Mesendoderm (in vitro differentiated cells): ENCODE measurements at regions not wholly inside any gene's neighbourhood (a gene's known extent, or its start where the extent isn't known, plus 50 kb on each side); places are given as distances from the start of the nearest gene placed in this dataset.
"Not testable (repeated sequence)": the region's sequence is repeated elsewhere in the genome, so short reads cannot be mapped to it uniquely, and the experiment has no call there.

ENCODE experiments used
- DNase-seq: peaks from one replicate; pipeline ENCODE4 v3.0.0; 2013
- H2AK5ac ChIP-seq: 2 replicates; pipeline ENCODE4 v1.6.1; 2013; ENCODE audit warnings: low read length, inconsistent platforms
- H2BK120ac ChIP-seq: 2 replicates; pipeline ENCODE4 v1.6.1; 2013; ENCODE audit warnings: low read depth, mild to moderate bottlenecking, low read length, moderate library complexity, mixed read lengths
- H2BK15ac ChIP-seq: replicated peaks from 2 replicates; pipeline ENCODE4 v1.6.1; 2013; ENCODE audit warnings: low read depth, mild to moderate bottlenecking, moderate library complexity
- H2BK5ac ChIP-seq: 2 replicates; pipeline ENCODE4 v1.6.1; 2013; ENCODE audit warnings: low read length, inconsistent platforms
- H3K18ac ChIP-seq: 2 replicates; pipeline ENCODE4 v1.6.1; 2013; ENCODE audit warnings: mild to moderate bottlenecking, low read length, mixed read lengths
- H3K23ac ChIP-seq: one replicate; pipeline ENCODE4 v1.6.1; 2013; ENCODE audit warnings: low read length
- H3K27ac ChIP-seq: 2 replicates; pipeline ENCODE4 v1.5.1; 2013; ENCODE audit warnings: low read depth, mild to moderate bottlenecking, inconsistent platforms, low read length, moderate library complexity
- H3K27me3 ChIP-seq: 2 replicates; pipeline ENCODE4 v1.6.1; 2013; ENCODE audit warnings: low read length, control low read depth, mild to moderate bottlenecking, inconsistent platforms; ENCODE audit not compliant: insufficient read depth, poor library complexity
- H3K36me3 ChIP-seq: 2 replicates; pipeline ENCODE4 v1.6.1; 2013; ENCODE audit warnings: low read length, inconsistent platforms; ENCODE audit not compliant: control insufficient read depth, insufficient read depth
- H3K4ac ChIP-seq: one replicate; pipeline ENCODE4 v1.6.1; 2013; ENCODE audit warnings: low read depth, mild to moderate bottlenecking, low read length, moderate library complexity
- H3K4me1 ChIP-seq: 2 replicates; pipeline ENCODE4 v1.6.1; 2013; ENCODE audit warnings: low read depth, low read length, inconsistent platforms; ENCODE audit not compliant: control insufficient read depth
- H3K4me2 ChIP-seq: 2 replicates; pipeline ENCODE4 v1.6.1; 2013; ENCODE audit warnings: low read length
- H3K4me3 ChIP-seq: 2 replicates; pipeline ENCODE4 v1.5.1; 2013; ENCODE audit warnings: mild to moderate bottlenecking, low read length
- H3K56ac ChIP-seq: one replicate; pipeline ENCODE4 v1.6.1; 2013; ENCODE audit warnings: low read length
- H3K79me1 ChIP-seq: 2 replicates; pipeline ENCODE4 v1.6.1; 2013; ENCODE audit warnings: low read length, inconsistent platforms
- H3K79me2 ChIP-seq: 2 replicates; pipeline ENCODE4 v1.6.1; 2013; ENCODE audit warnings: mild to moderate bottlenecking, low read length; ENCODE audit not compliant: control insufficient read depth, insufficient read depth
- H3K9ac ChIP-seq: 2 replicates; pipeline ENCODE4 v1.6.1; 2013; ENCODE audit warnings: low read length, inconsistent platforms
- H4K5ac ChIP-seq: one replicate; pipeline ENCODE4 v1.6.1; 2013; ENCODE audit warnings: low read length
- H4K8ac ChIP-seq: one replicate; pipeline ENCODE4 v1.6.1; 2013; ENCODE audit warnings: low read depth, mild to moderate bottlenecking, control low read depth, low read length, moderate library complexity
- WGBS: extraction: QIAGEN DNeasy Blood & Tissue Kit; methylation state at CpG from one replicate; pipeline ENCODE4 v1.1.7; 2013; ENCODE audit warnings: low lambda C conversion rate, missing lambda C conversion rate; ENCODE audit not compliant: insufficient coverage; ENCODE audit errors: extremely low coverage; 5-methylcytosine and 5-hydroxymethylcytosine counted together

GRCh38 chr6:159392695-159393094, 223.5 kb downstream of the FNDC1 start:
- H3K27me3 ChIP-seq, H3K56ac ChIP-seq, H3K36me3 ChIP-seq, H2BK15ac ChIP-seq, H4K8ac ChIP-seq, H2BK5ac ChIP-seq, H3K79me2 ChIP-seq, H3K4me1 ChIP-seq, H2BK120ac ChIP-seq, H2AK5ac ChIP-seq, H3K4me3 ChIP-seq, H3K79me1 ChIP-seq, H3K23ac ChIP-seq, H3K4me2 ChIP-seq, H4K5ac ChIP-seq, H3K18ac ChIP-seq, H3K9ac ChIP-seq, DNase-seq, H3K27ac ChIP-seq, H3K4ac ChIP-seq: not testable (repeated sequence)
- no CpG with 5 or more reads among the region's 3 CpGs for WGBS

GRCh38 chr6:159390381-159390780, 221.2 kb downstream of the FNDC1 start:
- Histone ChIP-seq H3K23ac (no peak overlapping the region), H3K18ac (no peak overlapping the region), H3K27ac (no peak overlapping the region), H3K36me3 (no peaks in the 10 kb centered on the region), H3K56ac (no peak overlapping the region), H3K4me3 (no peak overlapping the region), H3K27me3 (no peaks in the 10 kb centered on the region), H3K4ac (no peak overlapping the region), H2BK5ac (no peak overlapping the region), H3K4me1 (no peaks in the 10 kb centered on the region), H3K9ac (no peak overlapping the region), H3K4me2 (no peak overlapping the region), H3K79me1 (no peaks in the 10 kb centered on the region), H2BK120ac (no peak overlapping the region), H3K79me2 (no peaks in the 10 kb centered on the region), H2AK5ac (no peak overlapping the region), H4K8ac (no peak overlapping the region), H4K5ac (no peak overlapping the region), H2BK15ac (no peak overlapping the region)
- DNase-seq, result no peak
- WGBS, result no CpG with 5 or more reads among the region's 3 CpGs

- H3K4me1 ChIP-seq, result no peaks in the 10 kb centered on the region
Measured at GRCh38 chr6:159389695-159390094, 220.5 kb downstream of the FNDC1 start.

GRCh38 chr6:159380114-159380513, 210.9 kb downstream of the FNDC1 start:
- H3K4me1 ChIP-seq, result no peaks in the 10 kb centered on the region
- H3K4me3 ChIP-seq, result no peak overlapping the region
- no peak overlapping the region for H3K56ac ChIP-seq
- no peak overlapping the region for H3K23ac ChIP-seq
- no peak overlapping the region for H4K8ac ChIP-seq
- H3K79me1 ChIP-seq, result no peaks in the 10 kb centered on the region
- H3K36me3 ChIP-seq, result no peaks in the 10 kb centered on the region
- no CpG with 5 or more reads among the region's 1 CpG for WGBS
- H4K5ac ChIP-seq, result no peak overlapping the region
- no peak overlapping the region for H3K27ac ChIP-seq
- DNase-seq, result no peak
- no peak overlapping the region for H2AK5ac ChIP-seq
- no peak overlapping the region for H3K4me2 ChIP-seq
- no peak overlapping the region for H3K4ac ChIP-seq
- no peak overlapping the region for H2BK120ac ChIP-seq
- H3K27me3 ChIP-seq, result no peaks in the 10 kb centered on the region
- H3K9ac ChIP-seq, result no peak overlapping the region
- no peak overlapping the region for H2BK5ac ChIP-seq
- no peak overlapping the region for H3K18ac ChIP-seq
- H2BK15ac ChIP-seq, result no peak overlapping the region
- no peaks in the 10 kb centered on the region for H3K79me2 ChIP-seq

More at GRCh38 chr6:159389695-159390094, 220.5 kb downstream of the FNDC1 start:
- no peak overlapping the region for H4K8ac ChIP-seq
- no peak overlapping the region for H2BK5ac ChIP-seq
- H3K18ac ChIP-seq, result no peak overlapping the region
- no peak overlapping the region for H2AK5ac ChIP-seq
- no peak overlapping the region for H3K9ac ChIP-seq
- H3K36me3 ChIP-seq, result no peaks in the 10 kb centered on the region
- no peak overlapping the region for H3K4me3 ChIP-seq
- H3K56ac ChIP-seq, result no peak overlapping the region
- no peak overlapping the region for H3K23ac ChIP-seq
- no peak overlapping the region for H3K4ac ChIP-seq
- H3K79me2 ChIP-seq, result no peaks in the 10 kb centered on the region
- no peaks in the 10 kb centered on the region for H3K27me3 ChIP-seq
- no peak overlapping the region for H2BK120ac ChIP-seq
- H3K79me1 ChIP-seq, result no peaks in the 10 kb centered on the region
- no peak for DNase-seq
- no peak overlapping the region for H3K4me2 ChIP-seq
- H2BK15ac ChIP-seq, result no peak overlapping the region
- WGBS, result no CpG with 5 or more reads among the region's 3 CpGs
- no peak overlapping the region for H3K27ac ChIP-seq
- no peak overlapping the region for H4K5ac ChIP-seq

GRCh38 chr6:159378411-159379328, 209.5 kb downstream of the FNDC1 start:
- no peak overlapping the region for H4K5ac ChIP-seq
- no peak overlapping the region for H2BK120ac ChIP-seq
- no peak overlapping the region for H3K56ac ChIP-seq
- H3K36me3 ChIP-seq, result no peaks in the 10 kb centered on the region
- no peak overlapping the region for H2BK15ac ChIP-seq
- DNase-seq, result no peak
- H3K4me2 ChIP-seq, result no peak overlapping the region
- no peak overlapping the region for H3K4ac ChIP-seq
- WGBS, result no CpG with 5 or more reads among the region's 10 CpGs
- H4K8ac ChIP-seq, result no peak overlapping the region
- H3K4me1 ChIP-seq, result no peaks in the 10 kb centered on the region
- H3K18ac ChIP-seq, result no peak overlapping the region
- H3K9ac ChIP-seq, result no peak overlapping the region
- H3K79me2 ChIP-seq, result no peaks in the 10 kb centered on the region
- H3K27me3 ChIP-seq, result no peaks in the 10 kb centered on the region
- H3K79me1 ChIP-seq, result no peaks in the 10 kb centered on the region
- H3K27ac ChIP-seq, result no peak overlapping the region
- H3K23ac ChIP-seq, result no peak overlapping the region
- no peak overlapping the region for H3K4me3 ChIP-seq
- H2AK5ac ChIP-seq, result no peak overlapping the region
- no peak overlapping the region for H2BK5ac ChIP-seq
